Activated CD8-positive, alpha-beta memory T cell treated with anti-CD3 and anti-CD28 coated beads, Interleukin-2, amount 10 ng/mL, durations not matched to agents 7 days and 5 days (primary cell): ENCODE measurements at regions not wholly inside any gene's neighbourhood (a gene's known extent, or its start where the extent isn't known, plus 50 kb on each side); places are given as distances from the start of the nearest gene placed in this dataset.

ENCODE experiments used
- ATAC-seq: fragments of 150-1000 bp; cut with Tn5 transposase; one replicate; pipeline ENCODE4 v1.10.0; 2021; ENCODE audit warnings: moderate library complexity
- CTCF ChIA-PET: fragments of 350-600 bp; sonication (Branson Sonifier 250); formaldehyde crosslinking; loops from one replicate; lab custom pipeline; 2021; ENCODE audit warnings: antibody characterized with exemption; lab: Charles Lee
- DNase-seq: peaks from one replicate; pipeline ENCODE4 v3.0.0-alpha.2; 2020
- H3K27ac Mint-ChIP-seq: one replicate; pipeline ENCODE4 v1.8.0; 2021; ENCODE audit warnings: mild to moderate bottlenecking, mixed read lengths
- H3K27me3 Mint-ChIP-seq: one replicate; pipeline ENCODE4 v1.8.0; 2021; ENCODE audit warnings: mixed read lengths
- H3K36me3 Mint-ChIP-seq: one replicate; pipeline ENCODE4 v1.8.0; 2021; ENCODE audit warnings: mild to moderate bottlenecking, mixed read lengths
- H3K4me1 Mint-ChIP-seq: one replicate; pipeline ENCODE4 v1.8.0; 2021; ENCODE audit warnings: mixed read lengths
- H3K4me3 Mint-ChIP-seq: one replicate; pipeline ENCODE4 v1.8.0; 2021; ENCODE audit warnings: mild to moderate bottlenecking, moderate library complexity, mixed read lengths
- H3K9me3 Mint-ChIP-seq: one replicate; pipeline ENCODE4 v1.8.0; 2022; ENCODE audit warnings: low read depth, mixed read lengths

DNA sequence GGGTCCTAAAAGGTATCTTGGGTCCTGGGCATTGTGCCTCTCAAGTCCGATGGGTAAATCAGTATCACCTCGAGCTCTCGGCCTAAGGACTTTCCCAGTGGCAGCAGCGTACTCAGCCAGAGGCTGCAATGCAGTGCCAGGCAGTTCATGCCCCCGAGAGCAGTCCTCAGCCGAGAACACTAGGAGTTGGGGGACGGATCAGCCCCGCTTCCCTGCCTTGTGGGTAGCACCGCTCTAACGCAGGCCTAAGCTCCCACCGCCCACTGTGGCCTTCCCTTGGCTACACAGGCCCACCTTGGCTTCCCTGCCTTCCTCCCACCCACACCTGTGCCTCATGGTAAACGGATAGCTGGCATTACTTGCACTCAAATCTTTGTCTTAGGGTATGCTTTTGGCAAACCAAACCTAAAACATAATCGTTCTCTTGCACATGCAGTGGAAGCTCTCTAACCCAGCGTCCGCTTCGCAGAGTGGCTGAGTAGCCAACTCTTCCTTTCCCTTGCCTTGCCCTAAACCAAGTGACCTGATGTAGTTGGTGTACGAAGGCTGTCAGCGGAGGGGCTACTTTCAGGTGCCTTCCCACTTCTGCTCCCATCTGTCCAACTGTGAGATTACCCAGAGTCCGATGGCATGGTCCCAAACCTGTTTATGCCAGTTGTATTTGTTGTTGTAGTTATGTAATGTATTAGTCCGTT is 73.2 kb upstream of the CHST15 start:
- H3K27ac Mint-ChIP-seq: no peak overlapping the region
- H3K36me3 Mint-ChIP-seq: no peaks in the 10 kb centered on the region
- H3K4me1 Mint-ChIP-seq: no peaks in the 10 kb centered on the region
- CTCF ChIA-PET: no interaction called here
- ATAC-seq (no peak), DNase-seq (no peak)
- peaks cover 21% of the 10 kb centered on the region for H3K27me3 Mint-ChIP-seq
- no peaks in the 10 kb centered on the region for H3K9me3 Mint-ChIP-seq
- no peak overlapping the region for H3K4me3 Mint-ChIP-seq

DNA sequence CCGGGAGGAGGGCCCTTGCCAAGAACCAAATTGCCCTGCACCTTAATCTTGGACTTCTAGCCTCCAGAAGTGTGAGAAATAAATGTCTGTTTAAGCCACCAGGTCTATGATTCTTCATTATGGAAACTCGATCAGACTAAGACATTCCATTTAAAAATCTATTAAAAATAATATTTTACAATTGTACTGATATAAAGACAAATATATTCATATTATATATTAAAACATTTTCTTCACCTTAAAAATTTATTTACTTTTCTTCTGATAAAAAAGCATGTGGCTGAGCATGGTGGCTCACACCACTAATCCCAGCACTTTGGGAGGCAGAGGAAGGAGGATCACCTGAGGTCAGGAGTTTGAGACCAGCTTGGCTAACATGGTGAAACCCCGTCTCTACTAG is 72.4 kb upstream of the CHST15 start:
- Mint-ChIP-seq H3K4me1 (no peaks in the 10 kb centered on the region), H3K9me3 (no peaks in the 10 kb centered on the region), H3K36me3 (no peaks in the 10 kb centered on the region), H3K4me3 (no peak overlapping the region), H3K27me3 (peaks cover 21% of the 10 kb centered on the region), H3K27ac (no peak overlapping the region)
- CTCF ChIA-PET: no interaction called here
- ATAC-seq (no peak), DNase-seq (no peak)

DNA sequence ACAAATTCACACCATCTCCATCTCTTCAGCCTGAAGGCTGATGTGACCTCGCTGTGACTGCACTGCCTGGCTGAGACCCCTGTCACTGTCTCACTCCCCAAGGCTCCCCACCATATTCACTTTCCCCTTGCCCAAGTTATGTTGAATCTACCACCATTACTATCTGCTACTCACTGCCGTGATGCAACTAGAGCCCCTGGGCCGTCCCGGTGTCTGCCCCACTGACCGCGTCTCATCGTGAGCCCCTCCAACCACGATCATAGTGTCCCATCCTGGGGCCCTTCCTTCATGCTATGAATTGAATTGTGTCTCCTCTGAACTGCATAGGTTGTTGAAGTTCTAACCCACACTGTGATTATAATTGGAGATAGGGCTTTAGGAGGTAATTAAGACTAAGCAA is 71.9 kb upstream of the CHST15 start:
- Mint-ChIP-seq H3K36me3 (no peaks in the 10 kb centered on the region), H3K4me1 (no peaks in the 10 kb centered on the region), H3K27ac (no peak overlapping the region), H3K4me3 (no peak overlapping the region), H3K27me3 (peaks cover 21% of the 10 kb centered on the region), H3K9me3 (no peaks in the 10 kb centered on the region)
- CTCF ChIA-PET: no interaction called here
- ATAC-seq: no peak
- DNase-seq: no peak

DNA sequence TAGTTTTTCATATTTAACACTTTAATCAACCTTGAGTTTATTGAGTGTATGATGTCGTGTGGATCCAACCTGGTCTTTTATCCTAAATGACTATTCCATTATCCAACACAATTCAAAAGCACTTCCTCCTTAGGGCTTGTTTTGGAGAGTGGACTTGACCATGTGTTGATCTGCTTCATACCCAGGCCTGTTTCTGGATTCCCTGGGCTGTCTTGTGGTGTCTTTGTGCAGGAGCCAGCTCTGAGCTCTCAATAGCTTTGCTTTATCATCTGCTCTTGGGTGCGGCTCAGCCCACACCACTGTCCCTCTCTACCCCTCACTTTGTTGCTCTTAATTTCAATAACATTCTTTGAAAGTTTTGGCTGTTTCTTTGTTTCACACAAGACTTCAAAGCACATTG is 70.9 kb upstream of the CHST15 start:
- no peak for DNase-seq
- CTCF ChIA-PET: no interaction called here
- H3K4me1 Mint-ChIP-seq: no peaks in the 10 kb centered on the region
- H3K36me3 Mint-ChIP-seq: no peaks in the 10 kb centered on the region
- H3K27ac Mint-ChIP-seq: no peak overlapping the region
- no peak overlapping the region for H3K4me3 Mint-ChIP-seq
- peaks cover 21% of the 10 kb centered on the region for H3K27me3 Mint-ChIP-seq
- H3K9me3 Mint-ChIP-seq: no peaks in the 10 kb centered on the region
- ATAC-seq: no peak

DNA sequence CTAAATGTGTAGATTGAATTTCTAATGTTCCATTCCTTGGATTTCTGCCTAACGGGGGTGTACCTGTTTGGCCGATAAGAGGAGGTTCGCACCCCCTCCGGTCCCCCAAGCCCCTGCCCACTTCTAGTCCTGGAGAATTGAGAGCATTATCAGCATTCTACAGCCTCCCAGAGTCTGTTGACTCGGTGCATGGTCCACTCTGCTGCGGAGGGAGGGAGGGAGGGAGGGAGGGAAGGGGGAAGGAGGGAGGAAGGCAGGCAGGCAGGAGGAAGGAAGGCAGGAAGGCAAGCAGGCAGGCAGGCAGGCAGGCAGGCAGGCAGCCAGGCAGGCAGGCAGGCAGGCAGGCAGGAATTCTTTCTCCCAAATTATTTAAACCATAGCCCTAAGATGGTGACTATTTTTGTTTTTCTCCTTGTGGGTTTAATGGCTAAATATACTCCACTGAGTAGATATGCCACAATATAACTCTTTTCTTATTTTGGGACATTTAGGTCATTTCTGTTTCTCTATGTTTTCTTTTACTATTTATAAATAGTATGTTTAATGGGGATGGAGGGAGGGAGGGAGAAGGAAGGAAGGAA is 69.5 kb upstream of the CHST15 start:
- no peak overlapping the region for H3K27ac Mint-ChIP-seq
- no peaks in the 10 kb centered on the region for H3K9me3 Mint-ChIP-seq
- CTCF ChIA-PET: no interaction called here
- no peaks in the 10 kb centered on the region for H3K36me3 Mint-ChIP-seq
- no peaks in the 10 kb centered on the region for H3K4me1 Mint-ChIP-seq
- DNase-seq (no peak), ATAC-seq (no peak)
- no peak overlapping the region for H3K4me3 Mint-ChIP-seq
- peaks cover 21% of the 10 kb centered on the region for H3K27me3 Mint-ChIP-seq

DNA sequence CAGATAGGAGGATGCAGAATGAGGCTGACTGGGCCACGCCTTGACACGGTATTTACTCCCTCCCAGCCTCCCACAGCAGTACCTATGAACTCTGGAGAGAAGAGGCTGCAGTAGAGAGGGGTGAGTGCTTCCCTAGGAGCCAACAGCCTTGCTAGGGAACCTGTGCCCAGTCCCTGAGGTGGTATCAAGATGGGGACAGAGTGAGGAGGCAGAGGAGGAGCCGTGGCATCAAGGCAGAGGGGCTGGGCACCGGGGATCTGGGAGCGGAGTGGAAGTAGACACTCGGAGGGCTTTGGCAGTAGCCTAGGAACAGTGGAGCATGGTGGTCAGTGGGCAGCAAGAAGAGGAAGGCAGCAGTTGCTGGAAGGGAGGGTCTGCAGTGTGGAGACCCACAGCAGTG is 68.7 kb upstream of the CHST15 start:
- Mint-ChIP-seq H3K4me3 (no peak overlapping the region), H3K27me3 (peaks cover 21% of the 10 kb centered on the region), H3K9me3 (no peaks in the 10 kb centered on the region), H3K27ac (no peak overlapping the region), H3K4me1 (no peaks in the 10 kb centered on the region), H3K36me3 (no peaks in the 10 kb centered on the region)
- CTCF ChIA-PET: no interaction called here
- ATAC-seq (no peak), DNase-seq (no peak)

DNA sequence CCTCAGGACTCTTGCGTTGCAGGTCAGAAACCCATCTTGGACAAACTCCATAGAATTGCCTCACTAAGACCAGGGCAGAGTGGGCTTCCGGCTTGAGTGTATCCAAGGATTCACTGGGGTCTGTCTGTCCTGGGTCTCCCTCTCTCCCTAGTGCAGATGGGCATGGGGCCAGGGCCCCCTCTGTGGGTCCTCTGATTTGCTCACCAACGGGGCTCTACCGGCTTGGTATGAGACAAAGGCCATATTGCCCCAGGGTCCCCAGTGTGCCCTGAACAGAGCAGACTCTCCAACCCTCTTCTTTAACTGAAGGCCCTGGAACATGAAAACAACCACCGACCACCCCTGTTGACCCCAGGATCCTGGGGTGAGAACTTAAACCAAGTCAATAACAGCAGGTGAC is 68.2 kb upstream of the CHST15 start:
- Mint-ChIP-seq H3K27me3 (peaks cover 21% of the 10 kb centered on the region), H3K4me3 (no peak overlapping the region), H3K9me3 (no peaks in the 10 kb centered on the region), H3K36me3 (no peaks in the 10 kb centered on the region), H3K27ac (no peak overlapping the region), H3K4me1 (no peaks in the 10 kb centered on the region)
- CTCF ChIA-PET: no interaction called here
- ATAC-seq (no peak), DNase-seq (no peak)

DNA sequence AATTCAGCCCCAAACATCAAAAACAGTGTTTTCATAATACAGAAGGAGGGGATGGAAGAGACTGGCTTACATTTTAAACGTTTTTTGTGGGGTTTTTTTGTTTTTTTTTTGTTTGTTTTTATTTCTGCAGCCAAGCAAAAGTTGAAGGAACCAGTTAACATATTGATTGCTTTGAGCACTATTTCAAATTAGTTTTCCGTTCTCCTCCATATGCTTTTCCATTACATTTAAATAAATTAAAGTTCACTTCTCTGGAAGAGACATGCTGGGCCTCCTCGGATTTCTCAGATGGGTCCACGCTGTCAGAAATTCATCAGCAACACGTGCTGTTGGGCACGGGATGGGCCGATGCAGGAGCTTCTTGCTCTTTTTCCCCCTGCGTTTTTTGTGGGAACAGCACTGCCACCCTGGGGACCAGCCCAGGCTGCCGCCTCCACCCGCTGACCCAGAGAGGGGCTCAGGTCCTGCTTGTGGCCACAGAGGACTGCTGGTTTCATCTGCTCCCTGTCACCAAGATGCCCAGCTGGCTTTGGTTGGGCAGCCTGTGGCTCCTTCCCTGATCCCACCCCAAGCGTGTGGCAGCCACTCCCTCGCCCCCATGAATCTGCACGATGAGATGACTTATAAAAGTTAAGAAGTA is 67.7 kb upstream of the CHST15 start:
- no peak for DNase-seq
- H3K4me1 Mint-ChIP-seq: no peaks in the 10 kb centered on the region
- CTCF ChIA-PET: no interaction called here
- H3K9me3 Mint-ChIP-seq: no peaks in the 10 kb centered on the region
- H3K27ac Mint-ChIP-seq: no peak overlapping the region
- no peak overlapping the region for H3K4me3 Mint-ChIP-seq
- peaks cover 21% of the 10 kb centered on the region for H3K27me3 Mint-ChIP-seq
- no peaks in the 10 kb centered on the region for H3K36me3 Mint-ChIP-seq
- no peak for ATAC-seq

DNA sequence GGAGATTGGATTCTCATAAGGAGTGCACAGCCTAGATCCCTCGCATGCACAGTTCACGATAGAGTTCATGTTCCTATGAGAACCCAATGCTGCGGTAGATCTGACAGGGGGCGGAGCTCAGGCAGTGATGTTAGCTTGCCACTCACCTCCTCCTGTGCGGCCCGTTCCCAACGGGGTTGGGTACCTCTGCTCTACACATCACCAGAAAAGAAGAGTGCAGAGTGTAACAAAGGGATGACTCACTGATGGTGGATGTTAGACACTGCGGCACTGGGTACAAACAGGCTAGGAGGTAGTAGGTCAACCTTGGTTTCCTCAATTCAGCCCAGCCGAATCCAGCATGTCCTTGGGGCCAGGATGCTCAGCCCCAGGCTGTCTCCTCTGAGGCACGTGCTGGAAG is 66.8 kb upstream of the CHST15 start:
- DNase-seq: no peak
- CTCF ChIA-PET: no interaction called here
- H3K4me3 Mint-ChIP-seq: no peak overlapping the region
- peaks cover 17% of the 10 kb centered on the region for H3K27me3 Mint-ChIP-seq
- H3K36me3 Mint-ChIP-seq: no peaks in the 10 kb centered on the region
- no peak overlapping the region for H3K27ac Mint-ChIP-seq
- H3K4me1 Mint-ChIP-seq: no peaks in the 10 kb centered on the region
- no peak for ATAC-seq
- peaks cover 4% of the 10 kb centered on the region for H3K9me3 Mint-ChIP-seq

DNA sequence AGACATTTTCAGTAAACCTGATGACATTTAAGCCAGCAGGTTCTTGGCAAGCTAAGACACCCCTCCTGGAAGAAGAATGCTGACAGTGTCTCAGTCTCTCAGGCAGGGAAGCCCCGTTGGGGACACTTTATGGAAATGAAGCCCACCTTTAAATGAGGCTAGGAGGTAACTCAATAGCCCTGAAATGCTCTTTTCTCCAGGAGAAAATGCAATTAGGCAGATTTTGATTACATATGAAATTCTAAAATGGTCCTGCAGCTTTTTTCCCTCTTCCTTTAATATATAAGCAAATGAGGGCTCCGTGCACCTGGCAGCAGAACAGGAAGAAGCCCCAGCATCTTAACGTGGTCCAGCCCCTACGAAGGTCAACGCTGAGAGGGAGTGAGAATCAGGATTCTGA is 65.8 kb upstream of the CHST15 start:
- Mint-ChIP-seq H3K36me3 (no peaks in the 10 kb centered on the region), H3K27me3 (peaks cover 10% of the 10 kb centered on the region), H3K4me3 (no peak overlapping the region), H3K27ac (no peak overlapping the region), H3K9me3 (peaks cover 7% of the 10 kb centered on the region), H3K4me1 (no peaks in the 10 kb centered on the region)
- CTCF ChIA-PET: no interaction called here
- no peak for DNase-seq
- no peak for ATAC-seq

DNA sequence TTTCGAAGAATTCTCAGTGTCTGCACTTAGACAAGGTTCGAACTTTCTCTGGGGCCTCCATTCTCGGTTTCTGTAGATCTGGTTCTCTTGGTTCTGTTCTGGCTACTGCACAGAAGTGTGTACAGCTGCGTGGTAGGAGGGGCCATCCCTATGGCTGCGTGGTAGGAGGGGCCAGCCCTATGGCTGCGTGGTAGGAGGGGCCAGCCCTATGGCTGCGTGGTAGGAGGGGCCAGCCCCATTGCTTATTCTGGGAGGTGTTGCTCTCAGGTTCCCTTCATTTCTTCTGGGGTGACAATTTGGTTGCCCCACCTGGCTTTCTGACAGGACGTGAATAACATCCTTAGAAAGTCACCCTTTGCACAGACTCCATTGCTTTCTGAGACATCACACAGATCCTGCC is 65.2 kb upstream of the CHST15 start:
- peaks cover 7% of the 10 kb centered on the region for H3K9me3 Mint-ChIP-seq
- ATAC-seq: no peak
- DNase-seq: no peak
- peaks cover 5% of the 10 kb centered on the region for H3K27me3 Mint-ChIP-seq
- H3K4me3 Mint-ChIP-seq: no peak overlapping the region
- CTCF ChIA-PET: no interaction called here
- H3K4me1 Mint-ChIP-seq: no peaks in the 10 kb centered on the region
- no peaks in the 10 kb centered on the region for H3K36me3 Mint-ChIP-seq
- no peak overlapping the region for H3K27ac Mint-ChIP-seq

DNA sequence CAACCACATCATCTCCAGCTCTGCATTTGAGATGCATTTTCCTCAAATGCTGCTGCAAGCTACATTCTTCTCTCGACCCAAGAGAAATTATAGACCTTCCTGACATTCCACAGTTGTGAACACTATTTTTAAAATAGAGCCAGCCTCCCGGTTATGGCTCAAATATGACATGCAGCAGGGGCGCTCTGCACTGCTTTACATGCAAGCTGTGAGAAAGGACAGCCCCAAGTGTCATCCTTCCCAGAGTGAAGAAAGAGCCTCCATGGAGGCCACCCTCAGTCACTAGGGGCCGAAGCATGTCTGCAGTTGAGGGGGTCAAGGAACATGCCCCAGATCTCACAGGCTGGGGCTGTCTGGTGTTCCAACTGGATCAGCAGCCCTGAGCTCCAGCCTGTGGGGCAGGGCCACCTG is 63.9 kb upstream of the CHST15 start:
- Mint-ChIP-seq H3K27ac (no peak overlapping the region), H3K36me3 (no peaks in the 10 kb centered on the region), H3K27me3 (peaks cover 2% of the 10 kb centered on the region), H3K4me1 (no peaks in the 10 kb centered on the region), H3K9me3 (peaks cover 7% of the 10 kb centered on the region), H3K4me3 (no peak overlapping the region)
- ATAC-seq: no peak
- no peak for DNase-seq
- CTCF ChIA-PET: no interaction called here

DNA sequence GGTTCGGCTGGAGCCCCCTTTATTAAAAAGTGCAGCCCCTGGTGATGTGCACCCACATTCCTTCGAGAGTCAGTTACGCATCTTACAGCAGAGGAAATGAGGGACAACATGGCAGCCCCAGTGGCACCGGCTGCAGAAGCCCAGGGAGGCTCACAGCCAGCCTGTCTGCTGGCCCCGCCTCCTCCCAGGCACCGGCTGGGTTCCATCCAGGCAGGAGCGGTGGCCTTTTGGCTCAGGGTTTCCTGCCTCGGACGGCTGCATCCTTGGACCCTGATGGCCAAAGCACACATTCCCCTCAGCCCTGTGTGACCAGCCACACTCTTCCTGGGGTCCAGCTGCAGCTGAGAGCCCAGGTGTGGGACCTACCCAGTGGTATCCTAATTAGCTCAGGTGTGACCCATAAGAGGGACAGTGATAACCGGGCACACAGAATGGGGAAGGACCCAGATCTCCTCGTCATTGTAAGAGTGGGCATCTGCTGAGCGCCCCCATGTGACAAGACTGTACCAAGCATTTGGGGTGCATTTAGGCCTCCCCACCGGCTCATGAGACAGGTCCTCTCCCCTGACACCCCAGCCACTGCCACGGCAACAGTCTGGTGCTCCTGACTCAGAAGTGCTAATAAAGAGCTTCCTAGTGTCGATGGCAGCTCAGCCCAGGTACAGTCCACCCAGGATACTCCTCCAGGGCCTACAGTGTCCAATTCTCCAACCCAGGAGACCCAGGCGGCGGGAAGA is 63.3 kb upstream of the CHST15 start:
- H3K27me3 Mint-ChIP-seq: peaks cover 2% of the 10 kb centered on the region
- H3K4me3 Mint-ChIP-seq: no peak overlapping the region
- peaks cover 7% of the 10 kb centered on the region for H3K9me3 Mint-ChIP-seq
- DNase-seq (no peak), ATAC-seq (no peak)
- no peak overlapping the region for H3K27ac Mint-ChIP-seq
- H3K4me1 Mint-ChIP-seq: no peaks in the 10 kb centered on the region
- CTCF ChIA-PET: no interaction called here
- H3K36me3 Mint-ChIP-seq: no peaks in the 10 kb centered on the region
